Thyroid gland (tissue), 4 donors: ENCODE measurements at regions not wholly inside any gene's neighbourhood (a gene's known extent, or its start where the extent isn't known, plus 50 kb on each side); places are given as distances from the start of the nearest gene placed in this dataset.

Source experiments
- CTCF ChIP-seq, 6 experiments: fragments of 200-600 bp in 3 of 6; fragments of 450-650 bp in 3 of 6; sonication (generic) in 3 of 6; IDR thresholded peaks; one replicate each; pipeline ENCODE4 v1.5.1; 2016 to 2019; ENCODE audit warnings: antibody characterized with exemption in 6 of 6, mild to moderate bottlenecking in 2 of 6, inconsistent platforms in 1 of 6, moderate library complexity in 1 of 6
- POLR2A ChIP-seq, 2 donors: fragments of 450-650 bp; IDR thresholded peaks; one replicate each; pipeline ENCODE4 v1.6.1; 2017; ENCODE audit warnings: antibody characterized with exemption in 2 of 2, mild to moderate bottlenecking in 2 of 2, moderate library complexity in 1 of 2

GRCh38 chr12:58701536-58701935 lies 218.8 kb downstream of the LRIG3 start:
- TF ChIP-seq POLR2A (IDR thresholded peaks at IDR 0.05) (no peak), CTCF (IDR thresholded peaks at IDR 0.05) (no peak)
